ENCODE measurements at regions not wholly inside any gene's neighbourhood (a gene's known extent, or its start where the extent isn't known, plus 50 kb on each side); places are given as distances from the start of the nearest gene placed in this dataset.
"Not testable (repeated sequence)": the region's sequence is repeated elsewhere in the genome, so short reads cannot be mapped to it uniquely, and the experiment has no call there.

DNA sequence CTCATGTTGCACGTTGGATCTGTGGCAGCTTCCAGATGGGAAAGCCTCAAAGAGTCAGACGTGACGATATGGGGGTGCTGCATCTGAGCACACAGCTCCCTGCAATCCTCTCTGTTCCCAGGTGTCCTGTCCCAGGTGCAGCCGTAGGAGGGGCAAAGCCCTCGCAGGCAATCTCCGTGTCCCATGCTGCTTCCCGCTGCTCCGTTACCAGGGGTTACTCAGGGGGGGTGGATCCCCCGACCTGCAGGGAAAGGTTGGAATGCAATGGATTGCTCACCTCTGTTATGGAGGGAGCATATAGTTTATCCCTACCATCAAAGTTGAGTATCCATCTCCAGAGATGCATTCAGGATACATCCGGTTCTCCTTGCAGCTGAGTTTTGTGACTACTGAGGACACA lies 476.1 kb downstream of the GOLGA6L6 start:
- H3K4me3 Mint-ChIP-seq (ENCODE audit: unreplicated experiment); H3K36me3 Mint-ChIP-seq (ENCODE audit: insufficient read depth, unreplicated experiment); BruUV-seq (replicated peaks); H3K4me1 ChIP-seq; DNase-seq; H3K4me1 Mint-ChIP-seq (ENCODE audit: low read depth, unreplicated experiment); H3K9me3 ChIP-seq; CTCF ChIA-PET; intact Hi-C loops (cut with micrococcal nuclease; ENCODE audit: unreplicated experiment); H3K36me3 ChIP-seq (ENCODE audit: control insufficient read depth, insufficient read depth, low read length); H3K27ac Mint-ChIP-seq (ENCODE audit: unreplicated experiment); H3K9me3 Mint-ChIP-seq (ENCODE audit: unreplicated experiment); H3K27me3 Mint-ChIP-seq (ENCODE audit: insufficient read depth, unreplicated experiment); POLR2A ChIA-PET; H3K4me3 ChIP-seq (ENCODE audit: low read depth, low read length); H3K27me3 ChIP-seq (replicated peaks; ENCODE audit: control insufficient read depth, insufficient read depth, low read length): not testable (repeated sequence)

DNA sequence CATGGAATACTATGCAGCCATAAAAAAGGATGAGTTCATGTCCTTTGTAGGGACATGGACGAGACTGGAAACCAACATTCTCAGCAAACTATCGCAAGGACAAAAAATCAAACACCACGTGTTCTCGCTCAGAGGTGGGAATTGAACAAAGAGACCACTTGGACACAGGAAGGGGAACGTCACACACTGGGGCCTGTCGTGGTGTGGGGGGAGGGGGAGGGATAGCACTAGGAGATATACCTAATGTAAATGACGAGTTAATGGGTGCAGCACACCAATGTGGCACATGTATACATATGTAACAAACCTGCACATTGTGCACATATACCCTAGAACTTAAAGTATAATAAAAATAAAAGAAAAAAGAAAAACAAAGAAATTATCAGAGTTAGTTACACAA lies 478.4 kb downstream of the GOLGA6L6 start:
- H3K9me3 ChIP-seq; DNase-seq; H3K27me3 Mint-ChIP-seq (ENCODE audit: insufficient read depth, unreplicated experiment); H3K4me1 ChIP-seq; BruUV-seq (replicated peaks); H3K27ac Mint-ChIP-seq (ENCODE audit: unreplicated experiment); H3K27me3 ChIP-seq (replicated peaks; ENCODE audit: control insufficient read depth, insufficient read depth, low read length); H3K4me3 ChIP-seq (ENCODE audit: low read depth, low read length); H3K4me3 Mint-ChIP-seq (ENCODE audit: unreplicated experiment); H3K36me3 ChIP-seq (ENCODE audit: control insufficient read depth, insufficient read depth, low read length); H3K36me3 Mint-ChIP-seq (ENCODE audit: insufficient read depth, unreplicated experiment); H3K4me1 Mint-ChIP-seq (ENCODE audit: low read depth, unreplicated experiment); CTCF ChIA-PET; intact Hi-C loops (cut with micrococcal nuclease; ENCODE audit: unreplicated experiment); POLR2A ChIA-PET: not testable (repeated sequence)
- peaks cover 11% of the 10 kb centered on the region for H3K9me3 Mint-ChIP-seq (ENCODE audit: unreplicated experiment)

DNA sequence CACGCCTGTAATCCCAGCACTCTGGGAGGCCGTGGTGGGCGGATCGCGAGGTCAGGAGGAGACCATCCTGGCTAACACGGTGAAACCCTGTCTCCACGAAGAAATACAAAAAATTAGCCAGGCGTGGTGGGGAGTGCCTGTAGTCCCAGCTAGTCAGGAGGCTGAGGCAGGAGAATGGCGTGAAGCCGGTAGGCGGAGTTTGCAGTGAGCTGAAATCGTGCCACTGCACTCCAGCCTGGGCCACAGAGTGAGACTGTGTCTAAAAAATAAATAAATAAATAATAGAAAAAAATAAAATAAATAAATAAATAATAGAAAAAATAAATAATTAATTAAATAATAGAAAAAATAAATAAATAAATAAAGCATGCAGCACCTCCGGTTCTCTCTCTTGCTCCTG lies 480.8 kb downstream of the GOLGA6L6 start:
- H3K9me3 ChIP-seq; H3K27ac Mint-ChIP-seq (ENCODE audit: unreplicated experiment); H3K36me3 Mint-ChIP-seq (ENCODE audit: insufficient read depth, unreplicated experiment); H3K4me3 Mint-ChIP-seq (ENCODE audit: unreplicated experiment); H3K36me3 ChIP-seq (ENCODE audit: control insufficient read depth, insufficient read depth, low read length); H3K4me3 ChIP-seq (ENCODE audit: low read depth, low read length); H3K27me3 ChIP-seq (replicated peaks; ENCODE audit: control insufficient read depth, insufficient read depth, low read length); H3K4me1 ChIP-seq; H3K27me3 Mint-ChIP-seq (ENCODE audit: insufficient read depth, unreplicated experiment); POLR2A ChIA-PET; intact Hi-C loops (cut with micrococcal nuclease; ENCODE audit: unreplicated experiment); BruUV-seq (replicated peaks); CTCF ChIA-PET; H3K4me1 Mint-ChIP-seq (ENCODE audit: low read depth, unreplicated experiment); DNase-seq: not testable (repeated sequence)
- H3K9me3 Mint-ChIP-seq (ENCODE audit: unreplicated experiment), result peaks cover 17% of the 10 kb centered on the region

DNA sequence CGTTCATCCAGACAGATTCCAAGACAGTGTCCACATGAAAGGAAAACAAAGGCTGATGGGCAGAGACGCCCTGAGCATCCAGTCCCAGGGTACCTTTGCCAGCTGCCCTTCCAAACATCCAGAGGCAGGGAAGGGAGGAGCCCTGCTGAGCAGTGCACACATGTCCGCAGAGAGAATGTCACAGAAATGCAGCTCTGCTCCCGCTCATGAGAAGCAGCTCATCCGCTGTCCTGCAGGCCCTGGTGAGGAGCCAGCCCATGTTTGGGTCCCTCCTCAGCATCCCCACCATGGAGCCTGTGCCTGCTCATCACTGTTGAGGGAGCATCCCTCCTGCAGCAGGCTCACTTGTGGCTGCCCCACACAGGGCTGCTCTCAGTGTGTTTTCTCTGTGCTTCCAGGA lies 484.7 kb downstream of the GOLGA6L6 start:
- DNase-seq; POLR2A ChIA-PET; H3K4me3 Mint-ChIP-seq (ENCODE audit: unreplicated experiment); H3K27ac Mint-ChIP-seq (ENCODE audit: unreplicated experiment); H3K27me3 ChIP-seq (replicated peaks; ENCODE audit: control insufficient read depth, insufficient read depth, low read length); intact Hi-C loops (cut with micrococcal nuclease; ENCODE audit: unreplicated experiment); H3K4me1 ChIP-seq; BruUV-seq (replicated peaks); H3K4me3 ChIP-seq (ENCODE audit: low read depth, low read length); H3K27me3 Mint-ChIP-seq (ENCODE audit: insufficient read depth, unreplicated experiment); H3K9me3 ChIP-seq; H3K36me3 Mint-ChIP-seq (ENCODE audit: insufficient read depth, unreplicated experiment); CTCF ChIA-PET; H3K36me3 ChIP-seq (ENCODE audit: control insufficient read depth, insufficient read depth, low read length); H3K4me1 Mint-ChIP-seq (ENCODE audit: low read depth, unreplicated experiment): not testable (repeated sequence)
- H3K9me3 Mint-ChIP-seq (ENCODE audit: unreplicated experiment), result peaks cover 17% of the 10 kb centered on the region

DNA sequence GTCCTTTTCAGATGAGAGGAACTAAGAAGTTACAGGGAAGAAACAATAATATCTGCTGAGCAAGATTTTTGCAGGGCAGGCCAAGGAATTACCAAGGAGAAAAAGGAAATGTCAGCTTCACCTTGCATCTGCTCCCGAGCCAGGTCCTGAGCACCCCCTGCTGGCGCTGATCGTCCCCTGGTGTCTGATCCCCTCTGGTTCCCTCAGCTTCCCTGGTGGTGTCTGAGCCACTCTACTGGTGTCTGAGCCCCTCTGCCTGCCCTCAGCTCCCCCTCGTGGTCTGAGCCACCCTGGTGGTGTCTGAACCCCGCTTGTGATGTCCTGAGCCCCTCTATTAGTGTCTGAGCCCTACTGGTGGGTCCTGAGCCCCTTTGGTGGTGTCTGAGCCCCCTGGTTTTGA lies 485.7 kb downstream of the GOLGA6L6 start:
- H3K9me3 ChIP-seq; H3K4me1 Mint-ChIP-seq (ENCODE audit: low read depth, unreplicated experiment); BruUV-seq (replicated peaks); H3K4me3 ChIP-seq (ENCODE audit: low read depth, low read length); H3K27me3 ChIP-seq (replicated peaks; ENCODE audit: control insufficient read depth, insufficient read depth, low read length); H3K36me3 ChIP-seq (ENCODE audit: control insufficient read depth, insufficient read depth, low read length); H3K27me3 Mint-ChIP-seq (ENCODE audit: insufficient read depth, unreplicated experiment); H3K4me3 Mint-ChIP-seq (ENCODE audit: unreplicated experiment); H3K4me1 ChIP-seq; H3K36me3 Mint-ChIP-seq (ENCODE audit: insufficient read depth, unreplicated experiment); H3K27ac Mint-ChIP-seq (ENCODE audit: unreplicated experiment); intact Hi-C loops (cut with micrococcal nuclease; ENCODE audit: unreplicated experiment); POLR2A ChIA-PET; CTCF ChIA-PET: not testable (repeated sequence)
- peak in 1 of 2 experiments; percentile 17 for DNase-seq
- H3K9me3 Mint-ChIP-seq (ENCODE audit: unreplicated experiment), result peaks cover 17% of the 10 kb centered on the region

DNA sequence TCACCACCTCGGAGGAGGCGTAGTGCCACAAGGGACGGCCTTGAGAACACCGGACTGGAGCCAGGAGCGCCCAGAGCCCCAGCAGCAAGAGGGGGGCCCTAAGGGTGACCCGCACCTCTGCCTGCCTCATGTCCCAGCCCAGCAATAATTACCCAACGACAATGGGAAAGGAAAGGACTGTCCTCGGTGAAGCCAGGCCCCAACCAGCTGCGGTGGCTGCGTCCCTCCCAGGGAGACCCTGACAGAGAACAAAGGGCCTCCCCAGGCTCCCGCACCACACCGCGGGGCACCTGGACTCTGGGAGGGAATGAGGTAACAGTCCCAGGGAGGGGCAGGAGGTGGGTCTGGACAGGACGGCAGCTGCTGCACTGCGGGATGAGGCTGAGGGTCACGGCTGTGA lies 493.4 kb downstream of the GOLGA6L6 start:
- H3K4me3 ChIP-seq (ENCODE audit: low read depth, low read length); CTCF ChIA-PET; H3K4me3 Mint-ChIP-seq (ENCODE audit: unreplicated experiment); BruUV-seq (replicated peaks); H3K27me3 Mint-ChIP-seq (ENCODE audit: insufficient read depth, unreplicated experiment); H3K9me3 Mint-ChIP-seq (ENCODE audit: unreplicated experiment); H3K27ac Mint-ChIP-seq (ENCODE audit: unreplicated experiment); intact Hi-C loops (cut with micrococcal nuclease; ENCODE audit: unreplicated experiment); H3K9me3 ChIP-seq; H3K4me1 ChIP-seq; H3K36me3 Mint-ChIP-seq (ENCODE audit: insufficient read depth, unreplicated experiment); H3K4me1 Mint-ChIP-seq (ENCODE audit: low read depth, unreplicated experiment); POLR2A ChIA-PET; H3K36me3 ChIP-seq (ENCODE audit: control insufficient read depth, insufficient read depth, low read length); H3K27me3 ChIP-seq (replicated peaks; ENCODE audit: control insufficient read depth, insufficient read depth, low read length): not testable (repeated sequence)
- peak in 1 of 2 experiments; percentile 36 for DNase-seq

DNA sequence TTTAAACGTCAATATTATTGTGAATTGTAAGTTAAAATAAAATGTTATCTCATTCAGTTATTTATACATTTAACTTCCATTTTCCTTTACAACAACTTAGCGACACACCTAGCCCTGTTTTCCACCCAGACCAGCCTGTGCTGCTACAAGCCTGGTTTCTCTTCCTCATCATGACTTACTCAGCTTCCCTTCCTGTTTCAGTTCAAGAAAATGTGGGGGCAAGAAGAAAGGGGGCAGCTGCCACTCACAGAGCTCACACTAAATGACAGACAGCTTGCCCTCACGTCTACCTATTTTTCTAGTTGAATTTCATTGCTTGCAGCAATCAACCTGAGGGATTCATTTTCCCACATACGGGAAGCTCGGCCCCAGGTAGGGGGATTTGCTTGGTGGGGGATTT lies 496.4 kb downstream of the GOLGA6L6 start:
- H3K27me3 ChIP-seq (replicated peaks; ENCODE audit: control insufficient read depth, insufficient read depth, low read length); POLR2A ChIA-PET; H3K4me1 ChIP-seq; H3K9me3 ChIP-seq; H3K27me3 Mint-ChIP-seq (ENCODE audit: insufficient read depth, unreplicated experiment); DNase-seq; H3K36me3 Mint-ChIP-seq (ENCODE audit: insufficient read depth, unreplicated experiment); H3K9me3 Mint-ChIP-seq (ENCODE audit: unreplicated experiment); CTCF ChIA-PET; H3K36me3 ChIP-seq (ENCODE audit: control insufficient read depth, insufficient read depth, low read length); BruUV-seq (replicated peaks); H3K27ac Mint-ChIP-seq (ENCODE audit: unreplicated experiment); H3K4me1 Mint-ChIP-seq (ENCODE audit: low read depth, unreplicated experiment); H3K4me3 ChIP-seq (ENCODE audit: low read depth, low read length); intact Hi-C loops (cut with micrococcal nuclease; ENCODE audit: unreplicated experiment); H3K4me3 Mint-ChIP-seq (ENCODE audit: unreplicated experiment): not testable (repeated sequence)
